Lower lobe of right lung (tissue), 2 donors: ENCODE measurements at regions not wholly inside any gene's neighbourhood (a gene's known extent, or its start where the extent isn't known, plus 50 kb on each side); places are given as distances from the start of the nearest gene placed in this dataset.

Source experiments
- ATAC-seq, 2 donors: fragments of 200-7000 bp; cut with Tn5 transposase; one replicate each; pipeline ENCODE4 v1.9.1; 2020 to 2022; ENCODE audit warnings: mild to moderate bottlenecking in 2 of 2, moderate library complexity in 2 of 2
- DNase-seq: peaks from one replicate; pipeline ENCODE4 v3.0.0-alpha.2; 2020
- H3K27ac ChIP-seq: fragments of 200-600 bp; one replicate; pipeline ENCODE4 v1.8.0; 2022
- H3K27me3 ChIP-seq: fragments of 200-600 bp; one replicate; pipeline ENCODE4 v1.8.0; 2022; ENCODE audit warnings: low read depth
- H3K36me3 ChIP-seq: fragments of 200-600 bp; one replicate; pipeline ENCODE4 v1.8.0; 2022; ENCODE audit warnings: mild to moderate bottlenecking
- H3K4me1 ChIP-seq: fragments of 200-600 bp; one replicate; pipeline ENCODE4 v1.8.0; 2022
- H3K4me3 ChIP-seq: fragments of 200-600 bp; one replicate; pipeline ENCODE4 v1.8.0; 2022; ENCODE audit warnings: mild to moderate bottlenecking
- H3K9me3 ChIP-seq: fragments of 200-600 bp; one replicate; pipeline ENCODE4 v1.8.0; 2022
- CTCF ChIP-seq: fragments of 200-600 bp; IDR thresholded peaks from one replicate; pipeline ENCODE4 v1.8.0; 2022; ENCODE audit warnings: antibody characterized with exemption, mild to moderate bottlenecking
- intact Hi-C: fragments of 100-400 bp; cut with DNase I; formaldehyde crosslinking; loops from one replicate; pipeline ENCODE4 v1.11.0; 2022
- donor health status: DM: no; HTN: yes; CAD: no; lungs with severe emphysema.

- no peaks in the 10 kb centered on the region for H3K9me3 ChIP-seq
- H3K4me3 ChIP-seq: no peak overlapping the region
- no peaks in the 10 kb centered on the region for H3K4me1 ChIP-seq
- no peaks in the 10 kb centered on the region for H3K27me3 ChIP-seq
- TF ChIP-seq CTCF: no peak
- H3K36me3 ChIP-seq: no peaks in the 10 kb centered on the region
- H3K27ac ChIP-seq: no peak overlapping the region
- intact Hi-C loops: no loop called here
- DNase-seq (no peak), ATAC-seq (no peak)
Measured at GRCh38 chr4:24053934-24054333, 164.1 kb upstream of the PPARGC1A start.

GRCh38 chr4:24044610-24045589 lies 155.1 kb upstream of the PPARGC1A start:
- no peak for TF ChIP-seq CTCF
- no peak overlapping the region for H3K27ac ChIP-seq
- H3K36me3 ChIP-seq: no peaks in the 10 kb centered on the region
- no peaks in the 10 kb centered on the region for H3K27me3 ChIP-seq
- ATAC-seq (peak; percentile 55 to 82), DNase-seq (no peak)
- no peak overlapping the region for H3K4me3 ChIP-seq
- no peaks in the 10 kb centered on the region for H3K4me1 ChIP-seq
- no peaks in the 10 kb centered on the region for H3K9me3 ChIP-seq
- intact Hi-C loops: no loop called here

GRCh38 chr4:24042094-24042493 lies 152.2 kb upstream of the PPARGC1A start:
- Histone ChIP-seq H3K36me3 (no peaks in the 10 kb centered on the region), H3K9me3 (no peaks in the 10 kb centered on the region), H3K27ac (no peak overlapping the region), H3K4me3 (no peak overlapping the region), H3K4me1 (no peaks in the 10 kb centered on the region), H3K27me3 (no peaks in the 10 kb centered on the region)
- no peak for DNase-seq
- no peak for TF ChIP-seq CTCF
- intact Hi-C loops: no loop called here
- no peak for ATAC-seq

- TF ChIP-seq CTCF: no peak
- Histone ChIP-seq H3K27me3 (no peaks in the 10 kb centered on the region), H3K4me1 (no peaks in the 10 kb centered on the region), H3K4me3 (no peak overlapping the region), H3K36me3 (no peaks in the 10 kb centered on the region), H3K27ac (no peak overlapping the region), H3K9me3 (no peaks in the 10 kb centered on the region)
- ATAC-seq: no peak
- no peak for DNase-seq
- intact Hi-C loops: no loop called here
Measured at GRCh38 chr4:24040811-24041210, 151.0 kb upstream of the PPARGC1A start.

- H3K4me3 ChIP-seq: no peak overlapping the region
- no peak overlapping the region for H3K27ac ChIP-seq
- no peaks in the 10 kb centered on the region for H3K36me3 ChIP-seq
- H3K9me3 ChIP-seq: no peaks in the 10 kb centered on the region
- DNase-seq (no peak), ATAC-seq (no peak)
- H3K27me3 ChIP-seq: no peaks in the 10 kb centered on the region
- no peak for TF ChIP-seq CTCF
- intact Hi-C loops: no loop called here
- no peaks in the 10 kb centered on the region for H3K4me1 ChIP-seq
Measured at GRCh38 chr4:24033626-24034025, 143.8 kb upstream of the PPARGC1A start.
